Duodenal mucosa (tissue), 2 donors: ENCODE measurements at regions not wholly inside any gene's neighbourhood (a gene's known extent, or its start where the extent isn't known, plus 50 kb on each side); places are given as distances from the start of the nearest gene placed in this dataset.

ENCODE experiments used
- H3K27ac ChIP-seq: one replicate; pipeline ENCODE4 v1.7.0; 2013; ENCODE audit warnings: low read depth, low read length
- H3K27me3 ChIP-seq, 2 donors: one replicate each; pipeline ENCODE4 v1.7.0; 2013; ENCODE audit warnings: low read length in 2 of 2, control low read depth in 1 of 2; ENCODE audit not compliant: insufficient read depth in 2 of 2, control insufficient read depth in 1 of 2
- H3K36me3 ChIP-seq, 2 donors: one replicate each; pipeline ENCODE4 v1.7.0; 2013; ENCODE audit warnings: low read length in 2 of 2, control low read depth in 1 of 2; ENCODE audit not compliant: insufficient read depth in 2 of 2, control insufficient read depth in 1 of 2
- H3K4me1 ChIP-seq, 2 donors: one replicate each; pipeline ENCODE4 v1.7.0; 2013; ENCODE audit warnings: low read length in 2 of 2, control low read depth in 1 of 2; ENCODE audit not compliant: insufficient read depth in 2 of 2, control insufficient read depth in 1 of 2
- H3K4me3 ChIP-seq, 2 donors: one replicate each; pipeline ENCODE4 v1.7.0; 2013; ENCODE audit warnings: low read length in 2 of 2, low read depth in 1 of 2
- H3K9ac ChIP-seq, 2 donors: one replicate each; pipeline ENCODE4 v1.7.0; 2013; ENCODE audit warnings: low read length in 2 of 2, low read depth in 1 of 2
- H3K9me3 ChIP-seq, 2 donors: one replicate each; pipeline ENCODE4 v1.7.0; 2013; ENCODE audit warnings: low read length in 2 of 2, control low read depth in 1 of 2; ENCODE audit not compliant: control insufficient read depth in 1 of 2

DNA sequence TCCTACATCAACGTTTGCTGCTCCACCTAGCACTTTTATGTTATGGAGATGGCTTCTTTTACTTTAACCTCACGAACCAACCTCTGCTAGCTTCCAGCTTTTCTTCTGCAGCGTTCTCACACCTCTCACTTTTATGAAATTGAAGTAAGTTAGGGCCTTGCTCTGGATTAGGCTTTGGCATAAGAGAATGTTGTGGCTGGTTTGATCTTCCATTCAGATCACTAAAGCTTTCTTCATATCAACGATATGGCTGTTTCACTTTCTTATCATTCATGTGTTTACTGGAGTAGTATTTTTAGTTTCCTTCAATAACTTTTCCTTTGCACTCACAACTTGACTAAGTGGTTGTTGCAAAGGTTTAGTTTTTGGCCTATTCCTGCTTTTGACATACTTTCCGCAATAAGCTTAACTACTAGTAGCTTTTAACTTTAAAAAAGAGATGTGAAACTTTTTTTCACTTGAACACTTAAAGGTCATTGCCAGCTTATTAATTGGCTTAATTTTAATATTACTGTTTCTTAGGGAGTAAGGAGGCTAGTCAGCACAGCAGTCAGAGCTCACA is 60.0 kb upstream of the SPRY2 start:
- no peaks in the 10 kb centered on the region for H3K36me3 ChIP-seq
- H3K4me3 ChIP-seq: no peak overlapping the region
- no peak overlapping the region for H3K9ac ChIP-seq
- no peaks in the 10 kb centered on the region for H3K27me3 ChIP-seq
- H3K27ac ChIP-seq: no peak overlapping the region
- H3K4me1 ChIP-seq: no peaks in the 10 kb centered on the region
- H3K9me3 ChIP-seq: no peaks in the 10 kb centered on the region

GRCh38 chr13:80400164-80400864 is 59.4 kb upstream of the SPRY2 start:
- no peaks in the 10 kb centered on the region for H3K9me3 ChIP-seq
- H3K4me1 ChIP-seq: no peaks in the 10 kb centered on the region
- H3K36me3 ChIP-seq: no peaks in the 10 kb centered on the region
- H3K27me3 ChIP-seq: no peaks in the 10 kb centered on the region
- H3K9ac ChIP-seq: no peak overlapping the region
- no peak overlapping the region for H3K27ac ChIP-seq
- no peak overlapping the region for H3K4me3 ChIP-seq

DNA sequence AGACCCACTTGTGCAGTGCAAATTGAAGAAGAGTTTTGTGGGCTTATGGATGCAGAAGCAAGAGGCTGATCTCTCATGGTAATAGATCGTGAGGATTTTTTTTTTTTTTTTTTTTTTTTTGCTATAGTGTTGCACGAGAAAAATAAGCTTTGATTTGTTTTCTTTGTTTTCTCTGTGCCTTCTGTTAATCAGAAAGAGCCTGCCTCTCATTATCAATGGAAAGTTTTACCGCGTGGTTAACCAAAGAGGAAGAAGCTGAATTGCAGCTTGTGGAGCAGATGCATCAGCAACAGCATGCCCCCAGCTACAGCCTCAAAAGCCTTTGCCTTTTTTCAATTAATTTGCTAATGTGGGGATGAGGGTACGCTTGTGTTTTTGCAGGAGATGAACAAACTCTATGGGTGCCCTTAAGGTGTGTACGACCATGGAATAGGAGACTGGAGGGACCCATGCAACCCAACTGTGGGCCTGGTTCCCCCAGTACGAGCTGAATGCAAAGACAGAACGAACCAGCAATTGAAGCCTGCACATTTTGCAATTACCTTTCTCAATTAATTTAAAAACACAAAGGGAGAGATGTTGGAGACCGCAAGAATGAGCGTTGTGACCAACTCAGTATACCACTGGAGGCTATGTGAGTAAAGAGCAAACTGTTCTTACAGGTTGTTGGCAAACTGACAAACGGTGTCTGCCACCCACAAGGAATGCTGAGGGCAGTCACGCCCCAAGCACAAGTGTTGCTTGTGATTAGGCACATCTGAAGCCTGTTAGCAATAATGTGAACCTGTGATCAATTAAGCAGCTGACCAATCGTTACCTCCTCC is 58.6 kb upstream of the SPRY2 start:
- Histone ChIP-seq H3K27ac (no peak overlapping the region), H3K9ac (no peak overlapping the region), H3K4me1 (no peaks in the 10 kb centered on the region), H3K36me3 (no peaks in the 10 kb centered on the region), H3K27me3 (no peaks in the 10 kb centered on the region), H3K4me3 (no peak overlapping the region), H3K9me3 (no peaks in the 10 kb centered on the region)
